GM12872 (cell line): ENCODE measurements at regions not wholly inside any gene's neighbourhood (a gene's known extent, or its start where the extent isn't known, plus 50 kb on each side); places are given as distances from the start of the nearest gene placed in this dataset.

Source experiments
- TF ChIP-seq, protein P1 (sequence below): IDR thresholded peaks from 3 replicates; pipeline ENCODE4 v1.5.1; 2011; ENCODE audit warnings: low read depth, mild to moderate bottlenecking, low read length, moderate library complexity; ENCODE audit not compliant: insufficient read depth

- TF ChIP-seq, protein P1, sequence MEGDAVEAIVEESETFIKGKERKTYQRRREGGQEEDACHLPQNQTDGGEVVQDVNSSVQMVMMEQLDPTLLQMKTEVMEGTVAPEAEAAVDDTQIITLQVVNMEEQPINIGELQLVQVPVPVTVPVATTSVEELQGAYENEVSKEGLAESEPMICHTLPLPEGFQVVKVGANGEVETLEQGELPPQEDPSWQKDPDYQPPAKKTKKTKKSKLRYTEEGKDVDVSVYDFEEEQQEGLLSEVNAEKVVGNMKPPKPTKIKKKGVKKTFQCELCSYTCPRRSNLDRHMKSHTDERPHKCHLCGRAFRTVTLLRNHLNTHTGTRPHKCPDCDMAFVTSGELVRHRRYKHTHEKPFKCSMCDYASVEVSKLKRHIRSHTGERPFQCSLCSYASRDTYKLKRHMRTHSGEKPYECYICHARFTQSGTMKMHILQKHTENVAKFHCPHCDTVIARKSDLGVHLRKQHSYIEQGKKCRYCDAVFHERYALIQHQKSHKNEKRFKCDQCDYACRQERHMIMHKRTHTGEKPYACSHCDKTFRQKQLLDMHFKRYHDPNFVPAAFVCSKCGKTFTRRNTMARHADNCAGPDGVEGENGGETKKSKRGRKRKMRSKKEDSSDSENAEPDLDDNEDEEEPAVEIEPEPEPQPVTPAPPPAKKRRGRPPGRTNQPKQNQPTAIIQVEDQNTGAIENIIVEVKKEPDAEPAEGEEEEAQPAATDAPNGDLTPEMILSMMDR: no peak
Measured at GRCh38 chr9:129332581-129332980, 154.5 kb upstream of the IER5L start.

GRCh38 chr9:129331772-129332500 is 153.9 kb upstream of the IER5L start:
- TF ChIP-seq, protein P1: no peak

GRCh38 chr9:129331493-129331765 is 153.4 kb upstream of the IER5L start:
- TF ChIP-seq, protein P1: no peak

DNA sequence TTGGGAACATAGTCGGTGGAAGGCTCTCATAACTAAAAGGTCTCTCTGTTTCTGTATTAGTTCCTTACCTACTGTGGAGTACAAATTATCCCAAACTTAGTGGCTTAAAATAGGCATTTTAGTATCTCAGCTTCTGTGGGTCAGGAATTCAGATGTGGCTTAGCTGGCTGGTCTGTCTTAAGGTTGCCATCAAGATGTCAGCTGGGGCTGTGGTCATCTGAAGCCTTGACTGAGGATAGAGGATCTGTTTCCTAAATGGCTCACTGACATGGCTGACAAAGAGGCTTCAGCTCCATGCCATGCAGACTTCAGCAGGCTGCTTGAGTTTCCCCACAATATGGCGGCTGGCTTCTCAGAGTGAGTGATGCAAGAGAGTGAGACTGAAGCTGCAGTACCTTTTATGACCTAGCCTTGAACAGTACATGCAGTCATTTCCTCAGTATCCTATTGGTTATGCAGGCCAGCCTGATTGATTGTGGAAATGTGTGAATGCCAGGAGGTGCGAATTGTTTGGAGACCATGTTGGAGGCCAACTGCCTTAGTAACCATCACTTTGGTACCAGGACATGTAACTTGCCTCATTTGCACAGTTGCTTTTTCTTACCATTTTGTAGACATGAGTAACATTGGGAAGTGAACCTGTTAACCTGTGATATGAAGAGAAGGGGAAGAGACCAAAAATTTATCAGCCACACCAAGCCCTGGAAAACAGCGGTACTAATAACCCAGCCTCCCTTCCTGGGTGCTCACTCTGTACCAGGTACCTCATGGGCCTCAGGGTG is 152.8 kb upstream of the IER5L start:
- TF ChIP-seq, protein P1: no peak

DNA sequence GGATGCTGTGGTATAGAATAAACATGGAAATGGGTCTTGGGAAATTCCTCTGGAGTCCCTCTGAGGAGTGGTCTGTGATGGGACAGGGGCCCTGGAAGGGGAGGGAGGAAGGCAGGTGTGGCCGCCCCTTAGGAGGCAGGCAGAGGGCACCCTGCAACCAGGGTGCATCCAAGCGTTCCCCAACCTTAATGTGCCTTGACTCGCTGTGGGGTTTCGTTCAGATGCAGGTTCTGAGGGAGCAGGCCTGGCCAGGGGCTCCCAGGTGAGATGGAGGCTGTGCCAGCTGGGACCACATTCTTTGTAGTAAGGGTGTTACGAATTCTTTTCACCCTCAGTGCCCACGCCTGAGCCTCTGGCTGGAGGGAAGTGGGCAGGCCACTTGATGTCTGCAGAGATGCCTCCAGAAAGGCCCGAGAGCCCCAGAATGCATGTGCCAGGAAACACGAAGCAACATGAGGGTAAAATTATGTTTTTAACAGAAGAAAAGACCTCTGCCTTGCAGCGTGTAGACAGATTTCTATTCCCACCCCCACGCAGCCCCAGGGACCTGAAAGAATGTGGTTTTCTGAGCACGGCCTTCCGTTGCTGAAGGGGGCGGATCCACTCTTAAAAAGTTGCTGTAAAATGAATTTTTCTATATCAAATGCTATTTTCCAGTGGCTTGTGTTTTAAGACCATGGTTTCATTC is 150.4 kb upstream of the IER5L start:
- TF ChIP-seq, protein P1: no peak

DNA sequence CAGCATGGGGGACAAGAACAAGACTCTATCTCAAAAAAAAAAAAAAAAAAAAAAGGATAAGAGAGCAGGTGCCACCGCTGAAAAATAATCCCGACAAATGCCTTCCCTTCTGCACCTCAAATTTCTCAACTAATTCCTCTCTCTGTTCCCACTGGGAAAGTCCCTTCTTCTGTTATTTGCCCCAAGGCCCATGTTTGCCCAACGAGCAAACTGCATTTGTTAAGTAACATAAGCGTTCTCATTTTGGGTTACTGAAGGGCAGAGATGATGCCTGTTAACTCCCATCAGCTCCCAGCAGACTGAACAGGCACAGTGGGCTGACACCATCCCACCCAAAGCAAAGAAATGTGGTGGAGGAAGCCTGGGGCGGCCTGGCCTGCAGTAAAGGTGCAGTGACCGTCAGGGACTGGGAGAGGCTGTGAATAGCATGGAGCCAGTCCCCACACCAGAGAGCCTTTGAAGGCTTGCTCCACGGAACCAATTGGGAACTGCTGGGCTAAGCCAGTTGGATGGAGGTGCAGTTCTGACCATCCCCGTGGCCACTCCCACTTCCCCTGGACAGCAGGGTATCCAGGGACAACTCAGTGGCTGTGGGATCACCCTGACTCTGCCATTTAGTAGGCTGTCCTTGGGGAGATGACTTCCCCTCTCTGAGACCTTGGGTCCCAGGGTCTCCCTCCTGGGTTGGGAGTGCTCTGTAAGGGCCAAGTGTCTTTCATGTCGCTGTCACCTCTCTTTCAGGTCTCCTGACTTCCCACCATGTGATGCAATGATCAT is 149.7 kb upstream of the IER5L start:
- TF ChIP-seq, protein P1: no peak
